DOHH2 (cell line): ENCODE measurements at regions not wholly inside any gene's neighbourhood (a gene's known extent, or its start where the extent isn't known, plus 50 kb on each side); places are given as distances from the start of the nearest gene placed in this dataset.

Experiments
- EZH2phosphoT487 ChIP-seq: fragments of 200-600 bp; sonication (generic); IDR thresholded peaks from 2 replicates; pipeline ENCODE4 v1.6.1; 2017; ENCODE audit warnings: borderline replicate concordance, mild to moderate bottlenecking, antibody characterized with exemption, low read length, moderate library complexity, mixed read lengths
- TF ChIP-seq, protein P1 (sequence below): fragments of 200-600 bp; sonication (generic); IDR thresholded peaks from one replicate; pipeline ENCODE4 v1.5.1; 2014; ENCODE audit warnings: antibody characterized with exemption, mild to moderate bottlenecking, low read depth, low read length; ENCODE audit not compliant: poor library complexity, severe bottlenecking

DNA sequence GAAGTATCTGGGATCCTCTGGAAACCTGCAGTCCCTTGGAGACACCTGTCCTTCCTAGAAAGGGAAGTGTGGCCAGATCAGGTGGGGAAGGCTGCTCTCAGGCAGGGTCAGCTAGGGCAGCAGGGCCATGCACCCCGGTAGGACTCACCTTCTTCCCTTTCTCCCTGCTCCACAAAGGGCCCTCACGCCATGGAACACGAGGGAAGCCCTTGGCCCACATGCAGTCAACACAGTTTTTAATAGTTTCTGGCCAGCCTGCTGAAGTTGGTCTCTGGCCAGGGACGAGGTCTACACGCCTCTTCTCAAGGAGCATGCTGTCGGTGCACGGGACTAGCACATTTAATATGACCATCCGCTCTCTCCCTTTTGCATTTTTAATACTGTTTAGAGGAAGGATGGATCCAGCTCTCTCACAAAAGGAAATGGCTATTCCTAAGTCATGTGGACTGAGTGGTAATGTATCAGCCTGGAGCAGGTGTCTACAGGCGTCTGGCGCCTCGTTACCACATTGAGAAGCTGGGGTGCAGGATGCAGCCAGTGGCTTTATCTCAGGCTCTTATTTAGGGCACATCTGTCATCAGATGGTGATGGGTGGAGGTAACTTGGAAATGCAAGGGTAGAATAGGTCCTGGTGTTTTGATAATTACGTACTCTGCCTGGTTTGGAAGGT, 153.9 kb downstream of the KLF13 start:
- no peak for TF ChIP-seq EZH2phosphoT487
- TF ChIP-seq, protein P1, sequence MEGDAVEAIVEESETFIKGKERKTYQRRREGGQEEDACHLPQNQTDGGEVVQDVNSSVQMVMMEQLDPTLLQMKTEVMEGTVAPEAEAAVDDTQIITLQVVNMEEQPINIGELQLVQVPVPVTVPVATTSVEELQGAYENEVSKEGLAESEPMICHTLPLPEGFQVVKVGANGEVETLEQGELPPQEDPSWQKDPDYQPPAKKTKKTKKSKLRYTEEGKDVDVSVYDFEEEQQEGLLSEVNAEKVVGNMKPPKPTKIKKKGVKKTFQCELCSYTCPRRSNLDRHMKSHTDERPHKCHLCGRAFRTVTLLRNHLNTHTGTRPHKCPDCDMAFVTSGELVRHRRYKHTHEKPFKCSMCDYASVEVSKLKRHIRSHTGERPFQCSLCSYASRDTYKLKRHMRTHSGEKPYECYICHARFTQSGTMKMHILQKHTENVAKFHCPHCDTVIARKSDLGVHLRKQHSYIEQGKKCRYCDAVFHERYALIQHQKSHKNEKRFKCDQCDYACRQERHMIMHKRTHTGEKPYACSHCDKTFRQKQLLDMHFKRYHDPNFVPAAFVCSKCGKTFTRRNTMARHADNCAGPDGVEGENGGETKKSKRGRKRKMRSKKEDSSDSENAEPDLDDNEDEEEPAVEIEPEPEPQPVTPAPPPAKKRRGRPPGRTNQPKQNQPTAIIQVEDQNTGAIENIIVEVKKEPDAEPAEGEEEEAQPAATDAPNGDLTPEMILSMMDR = no peak
